ENCODE measurements at regions not wholly inside any gene's neighbourhood (a gene's known extent, or its start where the extent isn't known, plus 50 kb on each side); places are given as distances from the start of the nearest gene placed in this dataset.

- DNase-seq (ENCODE audit: insufficient read length, low spot score) (no peak), FAIRE-seq (no peak)
These were observed 641.1 kb upstream of the B3GALT2 start for GRCh38 chr1:193827516-193827915.

GRCh38 chr1:193819376-193819775, 633.0 kb upstream of the B3GALT2 start:
- FAIRE-seq (no peak), DNase-seq (ENCODE audit: insufficient read length, low spot score) (no peak)

GRCh38 chr1:193807208-193807607, 620.8 kb upstream of the B3GALT2 start:
- DNase-seq (ENCODE audit: insufficient read length, low spot score) = no peak
- no peak for FAIRE-seq

- FAIRE-seq (no peak), DNase-seq (ENCODE audit: insufficient read length, low spot score) (no peak)
These were observed 620.0 kb upstream of the B3GALT2 start for GRCh38 chr1:193806079-193807048.

- DNase-seq (ENCODE audit: insufficient read length, low spot score) (no peak), FAIRE-seq (no peak)
These were observed 613.7 kb upstream of the B3GALT2 start for GRCh38 chr1:193799948-193800690.

- no peak for FAIRE-seq
These were observed 613.0 kb upstream of the B3GALT2 start for GRCh38 chr1:193799371-193799770.

GRCh38 chr1:193794239-193794638, 607.8 kb upstream of the B3GALT2 start:
- DNase-seq (ENCODE audit: insufficient read length, low spot score) = no peak
- FAIRE-seq = no peak

More at GRCh38 chr1:193799371-193799770, 613.0 kb upstream of the B3GALT2 start:
- DNase-seq (ENCODE audit: insufficient read length, low spot score) = no peak

GRCh38 chr1:193791746-193792145, 605.3 kb upstream of the B3GALT2 start:
- DNase-seq (ENCODE audit: insufficient read length, low spot score) (no peak), FAIRE-seq (no peak)

GRCh38 chr1:193787061-193787460, 600.6 kb upstream of the B3GALT2 start:
- FAIRE-seq (no peak), DNase-seq (ENCODE audit: insufficient read length, low spot score) (no peak)

- no peak for DNase-seq (ENCODE audit: insufficient read length, low spot score)
These were observed 599.5 kb upstream of the B3GALT2 start for GRCh38 chr1:193785850-193786420.

GRCh38 chr1:193774536-193775323, 588.3 kb upstream of the B3GALT2 start:
- FAIRE-seq (no peak), DNase-seq (ENCODE audit: insufficient read length, low spot score) (no peak)

More at GRCh38 chr1:193785850-193786420, 599.5 kb upstream of the B3GALT2 start:
- no peak for FAIRE-seq

GRCh38 chr1:193771596-193771995, 585.2 kb upstream of the B3GALT2 start:
- FAIRE-seq = no peak
- DNase-seq (ENCODE audit: insufficient read length, low spot score) = no peak

GRCh38 chr1:193769651-193770050, 583.2 kb upstream of the B3GALT2 start:
- no peak for DNase-seq (ENCODE audit: insufficient read length, low spot score)
- FAIRE-seq = no peak

GRCh38 chr1:193767886-193768285, 581.5 kb upstream of the B3GALT2 start:
- no peak for FAIRE-seq
- DNase-seq (ENCODE audit: insufficient read length, low spot score) = no peak

GRCh38 chr1:193766329-193766728, 579.9 kb upstream of the B3GALT2 start:
- FAIRE-seq (no peak), DNase-seq (ENCODE audit: insufficient read length, low spot score) (no peak)

GRCh38 chr1:193763266-193763665, 576.9 kb upstream of the B3GALT2 start:
- DNase-seq (ENCODE audit: insufficient read length, low spot score) (no peak), FAIRE-seq (no peak)

- no peak for FAIRE-seq
- no peak for DNase-seq (ENCODE audit: insufficient read length, low spot score)
These were observed 575.8 kb upstream of the B3GALT2 start for GRCh38 chr1:193762236-193762635.

- FAIRE-seq (no peak), DNase-seq (ENCODE audit: insufficient read length, low spot score) (no peak)
These were observed 569.0 kb upstream of the B3GALT2 start for GRCh38 chr1:193755441-193755840.

- DNase-seq (ENCODE audit: insufficient read length, low spot score) = no peak
- no peak for FAIRE-seq
These were observed 568.5 kb upstream of the B3GALT2 start for GRCh38 chr1:193754732-193755427.

GRCh38 chr1:193754151-193754550, 567.7 kb upstream of the B3GALT2 start:
- no peak for DNase-seq (ENCODE audit: insufficient read length, low spot score)
- no peak for FAIRE-seq

All from HTR-8/SVneo (cell line).